NCI-H2029 (cell line): ENCODE measurements at regions not wholly inside any gene's neighbourhood (a gene's known extent, or its start where the extent isn't known, plus 50 kb on each side); places are given as distances from the start of the nearest gene placed in this dataset.
A peak's percentile ranks its signal among the peaks of the same experiment; 100 is the strongest.

Experiments used
- DNase-seq: peaks from one replicate; lab custom pipeline; 2025; lab: John Stamatoyannopoulos, UW

GRCh38 chr7:124692425-124692824, 73.2 kb downstream of the GPR37 start:
- no peak for DNase-seq

DNA sequence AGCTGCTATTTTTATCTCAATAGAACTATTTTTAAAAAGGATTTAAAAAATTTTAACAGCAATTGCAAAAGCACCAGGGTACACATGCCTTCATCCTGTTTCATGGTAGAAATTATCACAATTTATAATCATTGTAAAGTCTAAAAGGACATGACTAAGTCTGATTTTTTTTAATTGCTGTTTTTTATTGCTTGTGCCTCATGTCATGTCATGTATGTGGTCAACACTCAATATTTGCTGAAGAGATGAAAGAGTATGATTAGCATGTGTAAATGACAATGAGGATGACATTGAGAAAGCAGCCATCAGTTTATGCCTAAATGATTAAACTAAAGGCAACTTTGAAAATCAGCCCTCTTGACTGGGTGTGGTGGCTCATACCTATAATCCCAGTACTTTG, 74.8 kb downstream of the GPR37 start:
- DNase-seq, result no peak

DNA sequence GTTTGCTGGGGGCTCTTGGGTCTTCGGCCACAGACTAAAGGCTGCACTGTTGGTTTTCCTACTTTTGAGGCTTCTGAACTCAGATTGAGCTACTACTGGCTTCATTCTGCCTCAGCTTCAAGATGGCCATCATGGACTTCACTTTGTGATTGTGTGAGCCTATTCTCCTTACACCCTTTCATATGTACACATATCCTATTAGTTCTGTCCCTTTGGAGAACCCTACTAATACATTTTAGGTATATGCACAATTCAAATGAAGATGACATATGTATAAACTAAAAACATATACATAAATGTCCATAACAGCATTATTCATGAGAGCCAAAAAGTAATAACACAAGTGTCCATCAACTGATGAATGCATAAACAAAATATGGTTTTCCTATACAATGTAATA, 75.7 kb downstream of the GPR37 start:
- DNase-seq, result no peak

- no peak for DNase-seq
These were observed 76.1 kb downstream of the GPR37 start for GRCh38 chr7:124689523-124689922.

DNA sequence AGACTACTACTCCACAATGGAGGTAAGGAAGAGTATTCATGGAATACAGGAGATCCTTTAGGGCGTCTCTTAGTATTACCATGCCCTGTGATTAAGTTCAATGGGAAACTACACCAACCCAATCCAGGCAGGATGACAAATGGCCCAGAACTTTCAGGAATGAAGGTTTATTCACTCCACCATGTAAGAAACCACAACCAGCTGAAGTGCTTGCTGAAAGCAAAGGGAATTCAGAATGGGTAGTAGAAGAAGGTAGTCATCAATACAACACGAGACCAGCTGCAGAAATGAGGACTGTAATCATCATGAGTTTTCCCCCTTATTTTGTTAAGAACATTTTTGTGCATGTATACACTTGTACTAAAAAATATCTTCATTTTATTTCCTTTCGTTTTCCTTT, 76.6 kb downstream of the GPR37 start:
- no peak for DNase-seq

- no peak for DNase-seq
These were observed 78.9 kb downstream of the GPR37 start for GRCh38 chr7:124686543-124687171.

DNA sequence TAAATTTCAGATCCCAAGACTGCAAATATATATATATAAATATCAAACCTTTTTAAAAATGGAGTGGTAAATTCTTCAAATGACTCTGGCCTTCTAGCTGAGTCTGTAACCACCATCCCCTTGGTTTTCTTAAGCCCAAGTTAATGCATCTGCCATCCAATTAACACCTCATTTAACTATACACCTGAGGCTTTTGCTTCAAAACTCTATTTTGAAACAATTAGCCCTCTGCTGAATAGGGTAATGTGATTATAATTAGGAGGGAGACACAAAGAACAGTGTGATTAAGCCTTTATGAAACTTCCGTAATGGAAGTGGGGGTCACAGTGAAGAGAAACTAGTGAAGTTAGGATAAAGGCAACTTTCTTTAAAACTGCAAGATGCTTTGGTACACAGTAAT, 83.6 kb downstream of the GPR37 start:
- no peak for DNase-seq

GRCh38 chr7:124680304-124680703, 85.3 kb downstream of the GPR37 start:
- no peak for DNase-seq

DNA sequence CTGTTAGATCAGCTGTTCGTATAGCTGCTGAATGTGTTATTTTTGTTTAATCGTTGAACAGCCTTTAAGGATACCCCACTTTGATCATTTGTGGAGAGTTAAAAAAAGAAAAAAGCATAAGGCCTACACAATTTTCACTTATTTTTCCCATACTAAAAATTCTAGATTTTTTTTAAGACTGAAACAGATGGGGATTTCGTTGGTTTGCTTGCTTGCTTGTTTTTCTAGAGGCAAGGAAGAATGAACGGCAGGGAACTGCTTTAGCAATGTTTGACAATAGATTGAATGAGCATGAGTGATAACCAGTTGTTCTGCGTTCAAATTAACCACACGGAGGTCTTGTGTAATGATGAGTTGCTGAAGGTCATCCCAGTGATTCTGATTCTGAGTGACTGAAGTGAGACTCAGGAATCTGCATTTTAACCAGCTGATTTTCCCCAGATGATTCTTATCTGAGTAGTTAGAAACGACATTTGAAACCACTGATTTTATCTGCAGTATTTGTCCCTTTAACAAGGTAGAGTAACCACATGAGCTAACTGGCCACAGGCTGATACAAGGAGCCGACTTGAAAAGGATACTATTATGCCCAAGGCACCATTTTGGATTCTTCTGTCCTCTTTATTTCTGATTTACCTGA, 85.9 kb downstream of the GPR37 start:
- no peak for DNase-seq

DNA sequence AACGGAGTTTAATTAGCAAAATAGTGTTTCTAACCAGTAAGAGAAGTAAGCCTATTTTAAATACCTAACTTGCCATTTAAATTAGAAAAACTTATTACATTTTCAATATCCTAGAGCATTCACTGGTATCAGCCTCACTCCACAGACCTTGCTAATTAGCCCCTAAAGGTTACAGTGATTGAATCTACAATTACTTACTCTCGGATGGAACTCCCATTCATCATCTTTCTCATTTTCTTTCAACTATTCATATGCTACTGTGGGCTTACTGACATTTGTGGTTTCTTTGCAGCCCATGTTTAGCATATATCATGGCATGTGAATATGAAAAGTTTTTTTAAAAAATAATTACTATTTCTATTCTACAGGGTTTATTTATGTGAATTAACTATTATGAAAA, 86.4 kb downstream of the GPR37 start:
- no peak for DNase-seq

DNA sequence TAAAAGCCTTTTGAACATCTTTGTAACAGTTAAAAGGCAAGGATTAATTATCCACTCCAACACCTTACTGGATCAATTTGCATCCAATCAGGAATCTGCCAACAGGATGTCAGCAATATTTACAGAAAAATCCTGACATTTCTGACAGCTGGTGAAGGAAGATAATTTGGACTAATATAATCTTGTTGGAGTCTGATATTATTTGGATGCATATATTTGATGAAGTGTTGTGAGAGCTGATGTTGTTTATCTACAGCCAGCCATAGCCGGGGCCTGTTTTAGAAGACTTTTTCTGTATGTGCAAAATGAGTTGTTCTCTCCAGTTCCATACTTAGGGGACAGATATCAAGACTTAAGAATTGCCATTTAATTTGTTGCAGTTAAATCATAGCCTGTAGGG, 91.1 kb downstream of the GPR37 start:
- DNase-seq, result no peak

DNA sequence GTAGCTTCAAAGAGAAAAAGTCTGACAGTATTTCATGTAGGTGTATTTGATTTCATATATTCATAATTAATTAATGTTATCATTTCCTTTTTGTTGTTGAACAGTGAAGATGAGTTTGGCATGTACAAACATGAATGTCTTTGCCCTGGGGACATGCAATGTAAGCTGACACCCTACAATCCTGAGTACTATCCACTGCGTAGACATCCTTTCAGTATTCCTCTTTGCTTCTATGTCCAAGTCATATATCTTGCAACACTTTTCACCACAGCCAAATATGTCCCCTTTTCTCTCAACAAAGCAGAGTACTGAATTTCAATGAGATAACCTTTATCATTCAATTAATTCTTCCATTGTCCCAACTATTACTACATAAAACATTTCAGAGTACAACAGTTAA, 93.6 kb downstream of the GPR37 start:
- DNase-seq, result no peak

- DNase-seq, result no peak
These were observed 98.1 kb downstream of the GPR37 start for GRCh38 chr7:124667312-124668153.

DNA sequence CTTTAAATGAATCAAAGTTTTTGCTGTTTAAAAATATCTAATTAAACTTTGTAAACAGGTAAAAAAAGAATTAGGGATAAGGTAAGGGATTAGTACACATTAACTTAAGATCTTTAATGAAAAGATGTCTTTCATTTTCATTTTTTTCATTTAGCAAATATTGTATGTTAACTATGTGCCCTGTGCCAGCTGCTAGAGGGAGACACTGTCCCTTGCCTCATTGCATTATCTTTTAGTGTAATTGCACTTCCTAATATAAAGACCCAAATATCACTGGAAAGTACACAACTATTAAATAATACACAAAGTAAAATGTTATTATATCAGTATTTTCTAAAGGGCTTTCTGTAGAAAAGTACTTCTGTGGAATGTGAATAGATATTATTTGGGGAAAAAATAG, 102.7 kb downstream of the GPR37 start:
- no peak for DNase-seq

- DNase-seq, result no peak
These were observed 103.2 kb downstream of the GPR37 start for GRCh38 chr7:124662372-124662771.

DNA sequence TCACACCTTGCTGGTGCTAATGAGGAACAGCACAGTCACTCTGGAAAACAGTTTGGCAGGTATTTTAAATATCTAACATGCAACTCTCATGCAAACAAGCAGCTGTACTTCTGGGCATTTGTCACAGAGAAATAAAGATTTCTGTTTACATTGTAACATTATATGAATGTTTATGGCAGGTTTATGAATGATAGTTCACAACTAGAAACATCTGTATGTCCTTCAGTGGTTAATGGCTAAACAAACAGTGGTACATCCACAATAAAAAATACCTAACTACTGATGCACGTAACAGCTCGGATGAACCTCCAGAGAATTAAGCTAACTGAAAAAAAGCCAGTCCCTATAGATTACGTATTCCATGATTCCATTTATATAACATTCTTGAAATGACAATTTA, 109.6 kb downstream of the GPR37 start:
- DNase-seq, result peak; percentile 74

GRCh38 chr7:124652237-124652636, 113.4 kb downstream of the GPR37 start:
- no peak for DNase-seq

DNA sequence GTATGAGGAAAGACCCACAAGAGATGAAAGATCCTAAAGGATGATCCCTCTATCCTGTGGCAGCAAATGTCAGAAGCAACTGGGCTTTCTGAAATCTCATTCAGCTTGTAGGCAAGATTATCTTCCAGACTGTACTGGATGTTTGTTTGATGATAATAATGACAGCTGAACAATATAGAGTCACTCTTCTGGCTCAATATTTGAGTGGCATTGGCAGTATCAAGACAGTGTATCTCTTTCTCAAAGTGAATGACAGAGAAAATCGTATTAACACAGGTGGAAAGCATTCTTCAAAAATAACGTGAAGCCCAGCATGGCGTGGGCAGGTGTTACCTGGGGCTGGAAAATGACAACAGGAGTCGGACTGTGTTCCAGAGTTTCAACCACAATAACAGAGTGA, 114.5 kb downstream of the GPR37 start:
- no peak for DNase-seq

DNA sequence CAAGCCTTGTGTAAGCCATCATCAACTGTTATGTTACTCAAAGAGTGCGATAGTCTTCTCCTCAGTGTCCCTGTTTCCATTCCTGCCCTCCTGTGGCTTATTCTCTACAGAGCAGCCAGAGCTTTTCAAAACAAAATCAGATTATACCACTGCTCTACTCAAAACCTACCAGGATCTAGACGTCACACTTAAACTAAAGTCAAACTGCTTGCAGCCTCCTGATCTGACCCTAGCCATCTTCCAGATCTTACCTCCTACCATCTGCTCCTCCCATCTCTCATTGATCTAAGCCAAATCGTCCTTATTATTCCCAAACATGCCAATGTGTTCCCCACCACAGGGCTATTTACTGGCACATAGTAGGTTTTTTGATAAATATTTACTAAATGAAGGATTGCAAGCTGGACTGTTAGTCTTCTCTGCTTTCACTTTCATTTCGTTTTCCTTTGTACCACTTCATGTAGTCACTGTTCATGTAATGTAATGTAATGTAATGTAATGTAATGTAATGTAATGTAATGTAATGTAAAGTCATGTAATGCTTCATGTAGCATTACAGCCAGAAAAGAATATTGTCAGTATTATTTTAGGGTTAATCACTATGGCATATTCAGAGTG, 116.1 kb downstream of the GPR37 start:
- DNase-seq, result no peak

DNA sequence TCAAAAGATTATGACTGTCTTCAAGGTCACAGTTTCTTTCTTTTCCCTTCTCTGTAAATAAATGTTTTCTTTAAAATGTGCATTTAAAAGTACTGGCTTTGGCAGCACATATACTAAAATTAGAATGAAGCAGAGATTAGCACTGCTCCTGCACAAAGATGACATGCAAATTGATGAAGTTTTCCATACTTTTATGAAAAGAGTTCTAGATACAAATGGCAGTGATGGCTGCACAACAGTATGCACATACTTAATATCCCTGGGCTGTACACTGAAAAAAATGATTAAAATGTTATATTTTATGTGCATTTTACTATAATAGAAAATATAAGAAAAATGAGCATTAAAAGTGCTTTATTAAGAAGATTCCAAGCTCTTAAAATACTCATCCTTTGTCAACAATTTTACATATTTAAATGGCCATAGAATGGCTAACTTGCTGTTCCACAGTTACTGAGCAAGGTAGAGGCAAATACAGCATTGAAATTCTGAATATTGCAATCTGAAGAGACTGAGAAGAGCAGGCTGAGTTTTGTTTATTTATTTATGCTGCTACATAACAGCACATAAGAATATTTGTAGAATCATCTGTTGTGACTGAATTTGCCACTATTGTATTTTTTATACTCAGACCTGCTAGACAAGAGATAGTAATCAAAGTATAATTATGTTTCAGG, 117.8 kb downstream of the GPR37 start:
- DNase-seq, result no peak

GRCh38 chr7:124645704-124646103, 119.9 kb downstream of the GPR37 start:
- no peak for DNase-seq

DNA sequence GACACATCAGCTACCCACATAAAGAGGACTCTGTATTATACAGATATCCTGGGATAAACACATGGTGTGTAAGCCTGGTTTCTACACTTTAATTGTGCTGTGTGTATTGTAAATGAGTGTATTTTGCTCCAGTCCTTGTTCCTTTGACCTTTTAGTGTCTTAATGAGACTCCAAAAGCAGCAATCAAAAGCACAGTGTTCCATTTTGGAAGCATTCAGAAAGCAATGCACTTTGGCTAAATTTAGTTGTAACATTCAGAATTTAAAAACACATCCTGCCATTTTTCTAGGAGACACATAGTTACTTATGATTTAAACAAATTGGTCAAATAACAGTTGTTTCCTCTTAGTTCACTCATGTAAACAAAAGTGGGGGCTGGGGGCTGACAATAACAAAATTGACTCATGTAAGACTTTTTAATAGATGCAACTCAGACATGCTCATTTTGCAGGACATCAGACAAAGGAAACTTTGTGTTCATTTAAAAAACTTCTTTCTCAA, 122.2 kb downstream of the GPR37 start:
- no peak for DNase-seq
